C1 segment of cervical spinal cord (tissue), 14 donors: ENCODE measurements at regions not wholly inside any gene's neighbourhood (a gene's known extent, or its start where the extent isn't known, plus 50 kb on each side); places are given as distances from the start of the nearest gene placed in this dataset.
A peak's percentile ranks its signal among the peaks of the same experiment; 100 is the strongest.
"Not testable (repeated sequence)": the region's sequence is repeated elsewhere in the genome, so short reads cannot be mapped to it uniquely, and the experiment has no call there.

ENCODE experiments used
- DNase-seq, 14 donors: peaks; one replicate each; lab custom pipeline; 2025; lab: John Stamatoyannopoulos, UW

- DNase-seq, result no peak
Measured at GRCh38 chr6:137399881-137400443, 94.2 kb downstream of the OLIG3 start.

GRCh38 chr6:137395316-137395715 is 98.9 kb downstream of the OLIG3 start:
- no peak for DNase-seq

GRCh38 chr6:137391061-137391814 is 103.0 kb downstream of the OLIG3 start:
- no peak for DNase-seq

- DNase-seq, result no peak
Measured at GRCh38 chr6:137390334-137390733, 103.9 kb downstream of the OLIG3 start.

GRCh38 chr6:137389150-137389704 is 105.0 kb downstream of the OLIG3 start:
- peak in 1 of 14 donors; percentile 39 for DNase-seq

- DNase-seq, result no peak
Measured at GRCh38 chr6:137387096-137387764, 107.0 kb downstream of the OLIG3 start.

- not testable (repeated sequence) for DNase-seq
Measured at GRCh38 chr6:137383287-137383686, 110.9 kb downstream of the OLIG3 start.

- DNase-seq, result no peak
Measured at GRCh38 chr6:137378090-137378369, 116.2 kb downstream of the OLIG3 start.

- DNase-seq, result no peak
Measured at GRCh38 chr6:137373296-137373695, 120.9 kb downstream of the OLIG3 start.

GRCh38 chr6:137372532-137372931 is 121.7 kb downstream of the OLIG3 start:
- DNase-seq, result no peak

- DNase-seq, result no peak
Measured at GRCh38 chr6:137371634-137372016, 122.6 kb downstream of the OLIG3 start.

GRCh38 chr6:137370871-137371633 is 123.1 kb downstream of the OLIG3 start:
- no peak for DNase-seq

- no peak for DNase-seq
Measured at GRCh38 chr6:137369136-137369535, 125.1 kb downstream of the OLIG3 start.

- DNase-seq, result no peak
Measured at GRCh38 chr6:137365707-137366437, 128.3 kb downstream of the OLIG3 start.

GRCh38 chr6:137363805-137364138 is 130.4 kb downstream of the OLIG3 start:
- DNase-seq, result no peak

GRCh38 chr6:137362878-137363804 is 131.1 kb downstream of the OLIG3 start:
- DNase-seq, result peak in 5 of 14 donors; percentile 23 to 50 (median 28)

- no peak for DNase-seq
Measured at GRCh38 chr6:137361701-137362100, 132.5 kb downstream of the OLIG3 start.

GRCh38 chr6:137358273-137358672 is 135.9 kb downstream of the OLIG3 start:
- no peak for DNase-seq

GRCh38 chr6:137357948-137358266 is 136.3 kb downstream of the OLIG3 start:
- DNase-seq, result no peak

- DNase-seq, result peak in 2 of 14 donors; percentile 22 to 26
Measured at GRCh38 chr6:137357263-137357947, 136.8 kb downstream of the OLIG3 start.
